Prostate gland (tissue), 2 donors: ENCODE measurements at regions not wholly inside any gene's neighbourhood (a gene's known extent, or its start where the extent isn't known, plus 50 kb on each side); places are given as distances from the start of the nearest gene placed in this dataset.

Experiments used
- DNase-seq: peaks from one replicate; pipeline ENCODE4 v3.0.0-alpha.2; 2019; ENCODE audit warnings: low spot score
- H3K27ac ChIP-seq, 2 donors: fragments of 200-600 bp; sonication (generic); 2 replicates each; pipeline ENCODE4 v1.5.1; 2017 to 2019
- H3K27me3 ChIP-seq: fragments of 200-600 bp; sonication (generic); replicated peaks from 2 replicates; pipeline ENCODE4 v1.5.1; 2019; ENCODE audit not compliant: insufficient read depth
- H3K36me3 ChIP-seq, 2 donors: fragments of 200-600 bp; sonication (generic); 1 replicate in 1 of 2; 2 replicates in 1 of 2; pipeline versions ENCODE4 v1.5.1 to v1.8.1; 2017 to 2019
- H3K4me1 ChIP-seq: fragments of 200-600 bp; sonication (generic); replicated peaks from 2 replicates; pipeline ENCODE4 v1.5.1; 2019
- H3K4me3 ChIP-seq, 2 donors: fragments of 200-600 bp; sonication (generic); 2 replicates each; pipeline ENCODE4 v1.5.1; 2017 to 2019
- H3K9me3 ChIP-seq: fragments of 200-600 bp; sonication (generic); 2 replicates; pipeline ENCODE4 v1.5.1; 2017
- POLR2A ChIP-seq: fragments of 450-650 bp; IDR thresholded peaks from one replicate; pipeline ENCODE4 v1.6.1; 2016; ENCODE audit warnings: antibody characterized with exemption, mild to moderate bottlenecking
- POLR2AphosphoS5 ChIP-seq: sonication (generic); formaldehyde crosslinking; IDR thresholded peaks from one replicate; pipeline ENCODE4 v1.6.1; 2017; ENCODE audit warnings: antibody characterized with exemption
- WGBS: methylation state at CpG from one replicate; pipeline ENCODE4 v1.1.5; 2018; 5-methylcytosine and 5-hydroxymethylcytosine counted together
- intact Hi-C: fragments of 100-400 bp; cut with DNase I; formaldehyde crosslinking; loops from one replicate; pipeline ENCODE4 v1.14.2; 2022
- TF ChIP-seq, protein P1 (sequence below), 4 experiments: fragments of 200-600 bp in 2 of 4; fragments of 450-650 bp in 2 of 4; sonication (generic) in 2 of 4; IDR thresholded peaks; 1 replicate in 3 of 4; 2 replicates in 1 of 4; pipeline ENCODE4 v1.5.1; 2016 to 2019; ENCODE audit warnings: antibody characterized with exemption in 4 of 4, mild to moderate bottlenecking in 2 of 4, moderate library complexity in 2 of 4

DNA sequence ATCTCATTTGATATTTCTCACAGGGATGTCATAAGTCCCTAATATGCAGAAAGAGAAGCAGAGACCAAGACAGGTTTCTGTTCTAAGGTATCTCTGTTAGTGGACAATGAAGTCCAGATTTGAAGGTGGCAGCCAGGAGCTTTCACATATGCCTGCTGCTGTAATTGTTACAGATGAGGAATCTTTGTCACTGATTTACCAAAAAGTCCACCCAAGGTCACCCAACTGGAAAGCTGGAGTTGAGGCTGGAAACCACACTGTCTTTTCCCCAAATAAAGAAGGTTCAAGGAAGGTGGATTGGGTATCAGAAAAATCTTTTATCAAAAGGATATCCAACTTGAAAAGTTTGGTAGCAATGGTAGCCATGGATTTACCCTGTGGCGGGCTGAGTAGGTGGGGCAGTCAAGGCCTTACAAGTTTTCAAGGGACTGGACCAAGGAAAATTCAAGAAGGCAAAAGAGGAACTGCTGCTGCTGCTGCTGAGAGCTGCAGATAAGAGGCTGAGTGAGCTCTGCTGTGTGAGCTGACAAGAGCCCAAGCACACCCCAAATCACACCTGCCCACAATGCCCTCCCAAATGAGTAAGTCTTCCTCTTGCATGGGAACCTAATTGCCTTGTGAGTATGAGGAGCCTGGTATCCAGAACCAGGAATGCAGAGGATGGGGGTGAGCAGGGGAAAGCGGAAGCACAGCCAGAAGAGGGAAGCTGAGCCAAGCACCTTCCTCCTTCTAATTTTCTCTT is 241.2 kb downstream of the ANAPC1 start:
- Histone ChIP-seq H3K27me3 (no peaks in the 10 kb centered on the region), H3K36me3 (no peaks in the 10 kb centered on the region), H3K27ac (no peak overlapping the region), H3K4me3 (no peak overlapping the region), H3K4me1 (no peaks in the 10 kb centered on the region), H3K9me3 (no peaks in the 10 kb centered on the region)
- intact Hi-C loops: no loop called here
- no peak for TF ChIP-seq POLR2AphosphoS5
- TF ChIP-seq POLR2A: no peak
- TF ChIP-seq, protein P1, sequence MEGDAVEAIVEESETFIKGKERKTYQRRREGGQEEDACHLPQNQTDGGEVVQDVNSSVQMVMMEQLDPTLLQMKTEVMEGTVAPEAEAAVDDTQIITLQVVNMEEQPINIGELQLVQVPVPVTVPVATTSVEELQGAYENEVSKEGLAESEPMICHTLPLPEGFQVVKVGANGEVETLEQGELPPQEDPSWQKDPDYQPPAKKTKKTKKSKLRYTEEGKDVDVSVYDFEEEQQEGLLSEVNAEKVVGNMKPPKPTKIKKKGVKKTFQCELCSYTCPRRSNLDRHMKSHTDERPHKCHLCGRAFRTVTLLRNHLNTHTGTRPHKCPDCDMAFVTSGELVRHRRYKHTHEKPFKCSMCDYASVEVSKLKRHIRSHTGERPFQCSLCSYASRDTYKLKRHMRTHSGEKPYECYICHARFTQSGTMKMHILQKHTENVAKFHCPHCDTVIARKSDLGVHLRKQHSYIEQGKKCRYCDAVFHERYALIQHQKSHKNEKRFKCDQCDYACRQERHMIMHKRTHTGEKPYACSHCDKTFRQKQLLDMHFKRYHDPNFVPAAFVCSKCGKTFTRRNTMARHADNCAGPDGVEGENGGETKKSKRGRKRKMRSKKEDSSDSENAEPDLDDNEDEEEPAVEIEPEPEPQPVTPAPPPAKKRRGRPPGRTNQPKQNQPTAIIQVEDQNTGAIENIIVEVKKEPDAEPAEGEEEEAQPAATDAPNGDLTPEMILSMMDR (IDR thresholded peaks at IDR 0.05): no peak
- no peak for DNase-seq
- WGBS: 90% methylated on average over 2 of the region's 2 CpGs

DNA sequence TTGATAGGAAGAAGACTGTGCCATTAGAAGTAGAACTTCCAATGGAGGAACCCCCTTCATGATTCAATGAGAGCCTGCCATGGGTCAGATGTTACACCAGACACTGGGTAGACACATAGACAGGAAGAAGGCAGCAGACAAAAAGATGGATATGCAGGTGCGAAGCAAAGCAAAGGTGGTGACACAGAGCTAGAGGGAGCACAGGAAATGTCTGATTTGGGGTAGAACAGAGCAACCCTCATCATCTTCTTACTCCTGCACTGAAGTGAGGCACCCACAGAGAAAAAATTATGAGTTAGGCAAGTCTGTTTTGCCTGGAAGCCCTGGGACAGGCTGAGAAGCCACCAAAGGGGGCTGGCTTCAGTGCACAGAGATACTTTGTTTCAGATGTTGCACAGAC is 240.2 kb downstream of the ANAPC1 start:
- Histone ChIP-seq H3K27me3 (no peaks in the 10 kb centered on the region), H3K36me3 (no peaks in the 10 kb centered on the region), H3K4me3 (no peak overlapping the region), H3K4me1 (no peaks in the 10 kb centered on the region), H3K27ac (no peak overlapping the region), H3K9me3 (no peaks in the 10 kb centered on the region)
- TF ChIP-seq POLR2A: no peak
- TF ChIP-seq POLR2AphosphoS5: no peak
- TF ChIP-seq, protein P1 (IDR thresholded peaks at IDR 0.05): no peak
- no peak for DNase-seq
- intact Hi-C loops: no loop called here
- 96% methylated on average over 1 of the region's 1 CpG for WGBS

DNA sequence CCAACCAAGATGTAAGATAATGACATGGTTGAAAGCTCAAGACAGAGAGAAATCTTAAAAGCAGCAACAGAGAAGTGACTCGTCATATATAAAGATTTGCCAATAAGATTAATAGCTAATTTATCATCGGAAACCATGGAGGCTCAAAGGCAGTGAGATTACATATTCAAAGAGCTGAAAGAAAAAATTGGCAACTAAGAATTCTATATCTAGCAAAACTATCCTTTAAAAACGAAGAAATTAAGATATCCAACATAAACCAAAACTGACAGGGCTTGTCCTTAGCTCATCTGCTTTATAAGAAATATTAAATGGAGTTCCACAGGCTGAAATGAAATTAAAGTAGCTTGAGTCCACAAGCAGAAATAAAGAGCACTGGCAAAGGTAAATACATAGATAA is 236.6 kb downstream of the ANAPC1 start:
- 66% methylated on average over 3 of the region's 3 CpGs for WGBS
- H3K36me3 ChIP-seq: no peaks in the 10 kb centered on the region

DNA sequence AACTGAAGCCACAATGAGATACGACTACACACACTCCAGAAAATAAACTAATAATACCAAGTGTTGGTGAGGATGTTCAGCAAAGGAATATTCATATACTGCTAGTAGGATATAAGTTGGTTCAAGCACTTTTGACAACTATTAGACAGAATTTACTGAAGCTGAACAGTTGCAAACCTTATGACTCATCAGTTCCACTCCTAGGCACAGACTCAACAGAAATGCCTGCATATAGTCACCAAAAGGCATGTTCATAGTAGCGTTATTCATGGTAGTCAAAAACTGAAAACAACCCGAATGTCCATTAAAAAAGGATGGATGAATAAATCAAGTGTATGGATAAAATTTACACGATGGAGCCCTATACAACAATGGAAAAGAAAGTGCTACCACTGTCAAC is 232.0 kb downstream of the ANAPC1 start:
- Histone ChIP-seq H3K36me3 (no peaks in the 10 kb centered on the region), H3K27me3 (no peaks in the 10 kb centered on the region), H3K9me3 (no peaks in the 10 kb centered on the region), H3K4me1 (no peaks in the 10 kb centered on the region), H3K4me3 (no peak overlapping the region), H3K27ac (no peak overlapping the region)
- TF ChIP-seq POLR2A: no peak
- no peak for TF ChIP-seq POLR2AphosphoS5
- TF ChIP-seq, protein P1 (IDR thresholded peaks at IDR 0.05): no peak
- intact Hi-C loops: no loop called here
- DNase-seq: no peak
- WGBS: 94% methylated on average over 4 of the region's 4 CpGs

More for the DNA sequence above, 236.6 kb downstream of the ANAPC1 start:
- TF ChIP-seq POLR2AphosphoS5 (no peak), POLR2A (no peak)
- TF ChIP-seq, protein P1 (IDR thresholded peaks at IDR 0.05): no peak
- no peak overlapping the region for H3K27ac ChIP-seq
- H3K4me1 ChIP-seq: no peaks in the 10 kb centered on the region
- intact Hi-C loops: no loop called here
- H3K9me3 ChIP-seq: no peaks in the 10 kb centered on the region
- no peak for DNase-seq
- H3K27me3 ChIP-seq: no peaks in the 10 kb centered on the region
- no peak overlapping the region for H3K4me3 ChIP-seq

DNA sequence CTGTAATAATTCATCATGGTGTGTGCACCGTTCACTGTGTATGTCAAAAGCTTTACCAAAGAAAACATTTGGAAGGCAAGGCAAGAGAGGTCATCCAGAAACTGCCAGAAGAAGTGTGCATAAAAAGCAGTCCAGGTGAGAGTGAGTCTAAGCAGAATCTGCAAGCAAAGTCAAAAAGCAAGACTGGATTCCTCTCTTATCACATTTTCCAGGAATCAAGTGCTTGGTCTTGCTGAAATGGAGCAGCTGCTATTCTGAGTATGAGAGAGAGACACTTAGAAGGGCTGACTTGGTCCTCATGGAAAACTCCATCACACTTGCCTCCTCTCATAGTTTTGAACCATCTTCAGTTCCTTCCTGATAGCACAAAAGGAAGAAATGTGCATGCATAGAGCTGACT is 231.3 kb downstream of the ANAPC1 start:
- DNase-seq: no peak
- 81% methylated on average over 1 of the region's 1 CpG for WGBS
- intact Hi-C loops: no loop called here

More for the DNA sequence above, 231.3 kb downstream of the ANAPC1 start:
- no peaks in the 10 kb centered on the region for H3K9me3 ChIP-seq
- H3K36me3 ChIP-seq: no peaks in the 10 kb centered on the region
- TF ChIP-seq, protein P1 (IDR thresholded peaks at IDR 0.05): no peak
- TF ChIP-seq POLR2A (no peak), POLR2AphosphoS5 (no peak)
- H3K4me3 ChIP-seq: no peak overlapping the region
- no peaks in the 10 kb centered on the region for H3K4me1 ChIP-seq
- H3K27ac ChIP-seq: no peak overlapping the region
- H3K27me3 ChIP-seq: no peaks in the 10 kb centered on the region
